ENCODE measurements at regions not wholly inside any gene's neighbourhood (a gene's known extent, or its start where the extent isn't known, plus 50 kb on each side); places are given as distances from the start of the nearest gene placed in this dataset.

- no peak for DNase-seq (ENCODE audit: low read depth)
Observed at GRCh38 chr13:111476197-111476596, 155.8 kb downstream of the TEX29 start.

GRCh38 chr13:111479412-111479811, 159.0 kb downstream of the TEX29 start:
- DNase-seq (ENCODE audit: low read depth): no peak

DNA sequence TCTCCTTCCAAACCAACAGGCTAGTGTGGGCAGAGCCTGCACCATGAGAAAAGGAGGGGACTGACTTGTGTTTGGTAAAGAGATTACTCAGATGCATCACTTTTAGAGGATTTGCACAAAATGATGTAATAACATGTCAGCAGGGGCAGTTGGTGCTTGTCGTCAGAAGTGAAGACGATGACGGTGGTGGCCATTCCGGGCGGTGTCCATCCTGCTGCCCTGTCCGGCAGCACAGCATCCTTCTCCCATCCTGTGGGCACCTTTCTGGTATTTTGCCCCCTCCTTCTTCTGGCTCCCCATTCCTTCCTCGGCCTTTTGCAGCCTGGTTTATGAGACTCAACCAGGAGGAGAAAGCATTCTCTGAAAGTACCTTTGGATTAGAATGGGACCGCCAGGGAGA, 160.1 kb downstream of the TEX29 start:
- DNase-seq (ENCODE audit: low read depth): no peak

- no peak for DNase-seq (ENCODE audit: low read depth)
Observed at GRCh38 chr13:111480976-111481375, 160.5 kb downstream of the TEX29 start.

DNA sequence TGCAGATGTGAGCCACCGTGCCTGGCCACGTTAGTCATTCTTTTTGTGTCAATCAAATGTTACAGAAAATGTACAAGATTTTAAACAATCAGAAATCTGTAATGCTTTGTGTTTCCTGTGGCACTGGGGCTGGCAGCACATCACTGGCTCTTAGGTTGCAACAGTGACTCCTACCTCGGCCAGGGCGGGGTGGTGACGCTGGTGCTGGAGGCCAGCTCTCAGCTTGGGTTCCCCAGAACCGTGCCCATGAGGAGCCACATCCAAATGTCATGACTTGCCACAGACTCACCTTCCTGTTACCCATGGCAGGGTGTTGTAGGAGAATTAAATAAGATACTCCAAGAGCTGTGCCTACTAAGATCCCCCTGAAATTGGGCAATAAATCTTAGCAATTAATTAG, 161.7 kb downstream of the TEX29 start:
- DNase-seq (ENCODE audit: low read depth): no peak

DNA sequence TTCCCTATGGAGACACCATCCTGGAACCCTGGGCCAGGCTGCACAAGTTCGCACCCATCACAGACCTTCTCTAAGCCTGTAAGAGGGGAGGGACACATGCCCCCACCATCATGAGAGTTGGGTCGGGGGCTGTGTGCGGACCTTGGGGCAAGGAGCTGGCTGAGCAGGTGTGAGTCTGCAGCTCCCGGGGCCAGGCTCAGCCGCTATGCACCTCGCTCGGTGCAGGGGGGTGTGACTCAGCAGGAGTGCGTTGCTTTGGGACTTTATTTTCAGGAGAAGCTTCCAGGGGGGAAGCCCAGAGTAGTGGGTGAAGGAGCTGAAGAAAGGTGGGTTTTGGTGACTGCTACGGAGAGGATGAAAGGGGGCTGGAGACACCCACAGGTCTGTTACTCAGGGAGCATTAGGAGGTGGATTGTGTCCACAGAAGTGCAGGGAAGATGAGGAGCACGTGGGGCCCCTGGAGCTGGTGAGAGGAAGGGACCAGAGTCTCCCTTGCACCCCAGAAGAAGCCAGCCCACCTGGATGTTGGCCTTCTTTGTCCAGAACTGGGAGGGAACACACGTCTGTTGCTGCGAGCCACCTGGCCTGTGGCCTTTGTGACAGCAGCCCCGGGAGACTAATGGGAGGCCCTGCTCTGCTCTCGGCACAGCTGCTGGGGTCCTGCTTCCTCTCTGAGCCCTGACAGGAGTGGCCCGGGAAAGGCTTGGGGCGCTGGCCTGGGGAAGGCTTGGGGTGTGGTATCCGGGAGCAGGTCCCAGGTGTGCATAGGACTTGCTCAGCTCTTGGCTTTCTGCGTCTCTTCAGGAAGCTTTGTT, 162.6 kb downstream of the TEX29 start:
- no peak for DNase-seq (ENCODE audit: low read depth)

- DNase-seq (ENCODE audit: low read depth): no peak
Observed at GRCh38 chr13:111483621-111483987, 163.2 kb downstream of the TEX29 start.

GRCh38 chr13:111484141-111484925, 163.9 kb downstream of the TEX29 start:
- no peak for DNase-seq (ENCODE audit: low read depth)

DNA sequence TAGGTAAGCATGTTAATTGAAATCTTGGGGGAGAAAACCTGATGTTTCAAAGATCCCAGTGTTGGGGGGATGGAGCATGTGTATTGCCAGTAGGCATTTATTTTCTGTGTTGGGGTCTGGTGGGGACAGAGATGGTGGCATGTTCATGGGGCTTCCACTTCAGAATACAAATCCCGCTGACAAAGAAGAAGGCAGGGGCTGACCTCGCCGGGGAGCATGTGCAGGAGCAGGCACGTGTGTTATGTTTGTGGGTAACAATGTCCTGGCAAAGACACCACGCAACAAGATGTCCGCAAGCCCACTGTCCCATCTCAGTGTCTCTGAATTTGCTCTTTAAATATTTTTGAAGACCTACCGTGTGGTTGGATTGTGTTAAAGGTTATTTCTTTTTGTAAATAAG, 164.5 kb downstream of the TEX29 start:
- no peak for DNase-seq (ENCODE audit: low read depth)

GRCh38 chr13:111485491-111486250, 165.2 kb downstream of the TEX29 start:
- no peak for DNase-seq (ENCODE audit: low read depth)

DNA sequence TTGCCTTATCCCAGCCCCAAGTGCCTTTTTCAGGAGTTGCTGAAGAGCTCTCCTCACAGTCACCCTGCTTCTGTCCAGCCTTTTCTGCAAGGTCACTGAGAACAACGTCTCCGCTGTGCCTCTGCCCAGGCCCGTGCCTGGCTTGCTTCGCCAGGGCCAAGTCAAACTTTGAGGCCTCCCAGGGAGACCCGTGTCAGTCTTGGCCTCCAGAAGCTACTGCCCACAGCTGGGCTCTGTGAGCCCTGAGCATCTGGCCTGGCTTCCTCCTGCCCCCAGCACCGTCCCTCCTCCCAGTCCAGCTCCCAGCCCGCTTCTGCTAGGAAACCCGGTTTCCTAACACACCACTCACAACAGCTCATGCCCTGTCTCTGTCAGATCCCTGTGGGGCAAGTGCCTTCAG, 165.9 kb downstream of the TEX29 start:
- DNase-seq (ENCODE audit: low read depth): no peak

DNA sequence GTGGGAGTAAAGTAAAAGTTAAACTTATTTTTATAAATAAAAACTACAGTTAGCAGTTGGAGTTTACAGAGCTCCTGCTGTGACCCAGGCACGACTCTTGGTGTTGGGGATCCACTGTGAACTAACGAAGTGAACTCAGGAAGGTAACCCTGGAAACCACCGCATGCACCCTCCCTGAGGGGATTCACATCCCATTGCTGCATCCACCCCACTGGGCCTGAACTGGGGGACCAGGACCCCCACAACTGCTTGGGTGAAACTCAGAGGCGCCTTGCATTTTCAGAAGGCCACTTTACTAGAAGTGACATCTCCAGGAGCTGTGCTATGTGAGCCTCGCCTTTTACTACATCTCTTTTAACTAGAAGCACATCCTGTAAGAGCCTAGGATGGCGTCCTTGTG, 166.4 kb downstream of the TEX29 start:
- no peak for DNase-seq (ENCODE audit: low read depth)

DNA sequence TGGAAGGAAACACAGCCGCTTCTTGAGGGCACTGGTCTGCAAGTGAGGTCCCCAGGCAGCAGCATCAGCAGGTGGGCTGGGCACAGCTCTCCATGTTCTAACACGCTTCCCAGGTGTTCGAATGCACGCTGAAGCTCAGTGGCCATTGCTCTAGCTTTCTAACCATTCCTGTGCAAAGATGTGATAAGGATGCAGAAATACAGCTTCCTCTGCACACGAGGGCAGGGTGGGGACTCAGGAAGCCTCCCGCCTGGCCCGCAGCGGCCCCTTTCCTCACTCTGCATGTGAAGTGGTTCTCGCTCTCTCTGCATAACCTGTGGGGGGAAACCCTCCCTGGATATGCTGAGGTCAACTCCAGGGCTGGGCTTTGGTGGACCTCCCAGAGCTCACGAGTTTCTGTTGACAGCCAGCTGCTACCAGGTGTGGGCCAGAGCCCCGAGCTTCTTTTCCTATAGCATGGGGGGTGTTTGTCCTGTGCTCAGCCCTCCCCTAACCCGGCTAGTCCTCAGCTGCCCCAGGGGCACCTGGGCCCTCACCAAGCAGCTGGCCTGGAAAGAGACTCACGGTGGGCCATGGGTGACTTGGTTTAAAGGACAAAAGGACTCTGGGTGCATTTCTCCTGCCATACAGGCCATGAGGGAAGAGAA, 168.2 kb downstream of the TEX29 start:
- DNase-seq (ENCODE audit: low read depth): no peak

DNA sequence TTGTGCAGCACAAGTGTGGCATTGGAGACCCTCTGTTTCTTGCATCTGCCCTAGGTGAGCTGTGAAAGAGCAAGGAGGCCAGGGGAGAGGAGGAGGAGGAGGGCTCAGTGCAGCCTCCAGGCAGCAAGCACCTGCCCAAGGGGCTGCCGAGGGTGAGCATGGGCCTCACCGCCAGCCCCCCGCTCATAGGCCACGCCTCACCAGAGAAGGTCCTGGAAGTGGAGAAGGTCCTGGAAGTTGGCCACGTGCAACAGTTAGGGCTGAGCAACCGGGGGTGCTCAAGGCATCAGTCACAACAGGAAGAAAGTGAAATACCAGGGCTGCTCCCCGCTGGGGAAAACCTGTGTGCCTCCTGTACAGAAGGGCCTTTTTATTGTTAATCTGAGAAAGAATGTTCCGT, 168.9 kb downstream of the TEX29 start:
- DNase-seq (ENCODE audit: low read depth): no peak

DNA sequence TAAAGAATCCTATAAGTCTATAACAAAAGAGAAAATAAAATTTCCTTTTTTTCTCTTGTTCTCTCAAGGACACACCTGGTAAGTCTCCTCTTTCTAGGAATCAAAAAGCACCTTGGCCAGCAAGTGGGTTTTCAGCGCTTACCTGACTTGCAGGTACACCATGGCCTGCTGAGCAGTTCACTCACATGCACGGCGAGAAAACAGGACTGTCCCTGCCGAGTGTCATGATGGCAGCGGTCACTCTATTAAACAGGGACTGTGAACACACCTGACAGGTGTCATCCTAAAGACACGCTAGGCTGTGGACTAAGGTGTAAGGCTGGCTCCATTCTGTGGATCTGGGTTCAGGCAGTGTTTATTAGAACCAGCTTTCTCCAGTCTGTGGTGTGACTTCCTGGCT, 170.2 kb downstream of the TEX29 start:
- DNase-seq (ENCODE audit: low read depth): no peak

DNA sequence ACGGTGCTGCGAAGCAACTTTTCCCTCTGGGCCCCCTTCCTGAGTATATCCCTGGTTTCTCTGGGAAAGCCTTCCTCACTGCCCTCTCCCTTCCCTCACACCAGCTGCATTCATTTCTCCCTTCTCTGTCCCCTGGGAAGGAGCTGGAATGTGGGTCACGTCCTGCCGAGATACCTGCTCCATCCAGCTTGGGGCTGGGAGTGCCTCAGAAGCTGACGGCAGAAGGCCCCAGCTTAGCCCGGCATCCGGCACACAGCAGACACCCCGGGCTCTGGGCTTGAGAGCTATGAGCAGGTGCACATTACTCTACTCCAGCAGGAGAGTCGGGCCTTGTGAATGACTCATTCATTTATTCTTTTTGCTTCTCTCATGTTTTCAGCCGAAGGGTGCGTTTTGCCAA, 170.6 kb downstream of the TEX29 start:
- DNase-seq (ENCODE audit: low read depth): no peak

- no peak for DNase-seq (ENCODE audit: low read depth)
Observed at GRCh38 chr13:111491659-111492058, 171.2 kb downstream of the TEX29 start.

- no peak for DNase-seq (ENCODE audit: low read depth)
Observed at GRCh38 chr13:111492341-111492950, 172.0 kb downstream of the TEX29 start.

- DNase-seq (ENCODE audit: low read depth): no peak
Observed at GRCh38 chr13:111492958-111493357, 172.5 kb downstream of the TEX29 start.

GRCh38 chr13:111493468-111493867, 173.0 kb downstream of the TEX29 start:
- no peak for DNase-seq (ENCODE audit: low read depth)

- DNase-seq (ENCODE audit: low read depth): no peak
Observed at GRCh38 chr13:111494641-111495040, 174.2 kb downstream of the TEX29 start.

All from activated T-cell treated with anti-CD3 and anti-CD28 coated beads for 24 hours (primary cell).